Heart right ventricle (tissue), 16 donors: ENCODE measurements at regions not wholly inside any gene's neighbourhood (a gene's known extent, or its start where the extent isn't known, plus 50 kb on each side); places are given as distances from the start of the nearest gene placed in this dataset.

Source experiments
- ATAC-seq, 8 donors: fragments of 200-7000 bp; cut with Tn5 transposase; one replicate each; pipeline ENCODE4 v1.9.1; 2020; ENCODE audit warnings: mild to moderate bottlenecking in 8 of 8, moderate library complexity in 8 of 8, moderate number of reproducible peaks in 1 of 8
- DNase-seq, 2 donors: peaks; one replicate each; pipeline ENCODE4 v3.0.0-alpha.2; 2020
- H3K27ac ChIP-seq, 10 donors: fragments of 200-600 bp; sonication (generic) in 2 of 10; one replicate each; pipeline versions ENCODE4 v1.5.0 to v1.8.0; 2020 to 2022; ENCODE audit warnings: mild to moderate bottlenecking in 3 of 10
- H3K27me3 ChIP-seq, 7 donors: fragments of 200-600 bp; one replicate each; pipeline ENCODE4 v1.8.0; 2021 to 2022; ENCODE audit warnings: mild to moderate bottlenecking in 2 of 7
- H3K36me3 ChIP-seq, 9 donors: fragments of 200-600 bp; sonication (generic) in 1 of 9; one replicate each; pipeline versions ENCODE4 v1.5.0 to v1.8.0; 2020 to 2022; ENCODE audit warnings: mild to moderate bottlenecking in 2 of 9
- H3K4me1 ChIP-seq, 9 donors: fragments of 200-600 bp; sonication (generic) in 1 of 9; one replicate each; pipeline versions ENCODE4 v1.5.0 to v1.8.0; 2020 to 2022; ENCODE audit warnings: mild to moderate bottlenecking in 4 of 9
- H3K4me3 ChIP-seq, 10 donors: fragments of 200-600 bp; sonication (generic) in 2 of 10; one replicate each; pipeline versions ENCODE4 v1.5.0 to v1.8.0; 2020 to 2022; ENCODE audit warnings: mild to moderate bottlenecking in 7 of 10, moderate library complexity in 2 of 10
- H3K9me3 ChIP-seq, 11 donors: fragments of 200-600 bp in 10 of 11; sonication (generic) in 2 of 11; one replicate each; pipeline versions ENCODE4 v1.5.0 to v1.8.0; 2013 to 2022; ENCODE audit warnings: mild to moderate bottlenecking in 2 of 11, control low read depth in 1 of 11, moderate library complexity in 1 of 11
- CTCF ChIP-seq, 9 donors: fragments of 200-600 bp; sonication (generic) in 2 of 9; IDR thresholded peaks; one replicate each; pipeline versions ENCODE4 v1.5.0 to v1.8.0; 2021 to 2022; ENCODE audit warnings: antibody characterized with exemption in 9 of 9, mild to moderate bottlenecking in 5 of 9, moderate library complexity in 1 of 9
- WGBS, 2 donors: extraction: QIAGEN DNeasy Blood & Tissue Kit; methylation state at CpG; one replicate each; pipeline ENCODE4 v1.1.7; 2013; ENCODE audit warnings: inconsistent platforms in 1 of 2; 5-methylcytosine and 5-hydroxymethylcytosine counted together
- intact Hi-C, 10 donors: fragments of 100-400 bp; cut with DNase I; formaldehyde crosslinking; loops; one replicate each; pipeline versions ENCODE4 v1.11.1 to v1.14.2; 2022
- donor health status: Arrhythmogenic right ventricular cardiomyopathy.
- donor health status: ischemic (EF 13 %, LVEDD 7.1; RV severe dilation, severe dysfunction).
- donor health status: healthy with polysubstance abuse.
- donor health status: DM: no; HTN: yes; CAD: no.
- donor health status: DM: no; HTN: no; CAD: no.
- donor health status: ischemic (EF 25% LVEDD 6.9; RV normal size, moderate dysfunction).
- donor health status: ischemic (EF 25% LVEDD 5.7; RV mildly dilated, moderate dysfunction).
- donor health status: healthy.
- donor health status: DM: yes; HTN: yes; CAD: no.
- donor health status: Ischemic cardiomyopathy.
- donor health status: ischemic (EF 35%, LVEDD 5.7; RV mildly dilated, moderate dysfunction).
- donor health status: nonischemic (EF 11% LVEDD 7.7; RV severe dilation, severe dysfunction).
- donor health status: DM: yes; HTN: yes; CAD: no.
- donor health status: PGD.
- donor health status: ischemic (EF 29% LVEDD 5.4; RV normal size, mild dysfunction).
- donor health status: nonischemic (EF 23%, LVEDD 6.1; RV moderate dilation, normal function).

- Histone ChIP-seq H3K27me3 (no peaks in the 10 kb centered on the region), H3K27ac (no peak overlapping the region), H3K4me3 (no peak overlapping the region), H3K4me1 (no peaks in the 10 kb centered on the region), H3K9me3 (no peaks in the 10 kb centered on the region), H3K36me3 (no peaks in the 10 kb centered on the region)
- DNase-seq (no peak), ATAC-seq (no peak)
- TF ChIP-seq CTCF (IDR thresholded peaks at IDR 0.05) = no peak
- intact Hi-C loops = no loop called here
Observed at GRCh38 chr3:110851736-110852135, 219.9 kb upstream of the NECTIN3 start.

GRCh38 chr3:110855207-110855606 lies 216.4 kb upstream of the NECTIN3 start:
- Histone ChIP-seq H3K27ac (no peak overlapping the region), H3K9me3 (no peaks in the 10 kb centered on the region), H3K36me3 (no peaks in the 10 kb centered on the region), H3K4me3 (no peak overlapping the region), H3K4me1 (no peaks in the 10 kb centered on the region), H3K27me3 (no peaks in the 10 kb centered on the region)
- no peak for DNase-seq
- no peak for TF ChIP-seq CTCF (IDR thresholded peaks at IDR 0.05)
- no peak for ATAC-seq
- WGBS, 2 donors = 63 to 70% methylated on average over 2 of the region's 2 CpGs
- intact Hi-C loops = no loop called here

GRCh38 chr3:110856916-110857315 lies 214.7 kb upstream of the NECTIN3 start:
- TF ChIP-seq CTCF (IDR thresholded peaks at IDR 0.05) = no peak
- H3K4me1 ChIP-seq = no peaks in the 10 kb centered on the region
- WGBS, 2 donors = 92% methylated on average over 2 of the region's 2 CpGs
- H3K27me3 ChIP-seq = no peaks in the 10 kb centered on the region
- intact Hi-C loops = no loop called here
- DNase-seq (no peak), ATAC-seq (no peak)
- H3K27ac ChIP-seq = no peak overlapping the region
- no peaks in the 10 kb centered on the region for H3K36me3 ChIP-seq
- H3K4me3 ChIP-seq = no peak overlapping the region
- H3K9me3 ChIP-seq = no peaks in the 10 kb centered on the region

GRCh38 chr3:110858549-110858948 lies 213.1 kb upstream of the NECTIN3 start:
- DNase-seq (no peak), ATAC-seq (no peak)
- H3K36me3 ChIP-seq = no peaks in the 10 kb centered on the region
- intact Hi-C loops = no loop called here
- WGBS, 2 donors = 80 to 85% methylated on average over 4 of the region's 4 CpGs
- H3K27ac ChIP-seq = no peak overlapping the region
- TF ChIP-seq CTCF (IDR thresholded peaks at IDR 0.05) = no peak
- H3K27me3 ChIP-seq = no peaks in the 10 kb centered on the region
- H3K9me3 ChIP-seq = no peaks in the 10 kb centered on the region
- H3K4me3 ChIP-seq = no peak overlapping the region
- no peaks in the 10 kb centered on the region for H3K4me1 ChIP-seq

- intact Hi-C loops = no loop called here
- TF ChIP-seq CTCF (IDR thresholded peaks at IDR 0.05) = no peak
- no peaks in the 10 kb centered on the region for H3K27me3 ChIP-seq
Observed at GRCh38 chr3:110859336-110859735, 212.3 kb upstream of the NECTIN3 start.

More at GRCh38 chr3:110859336-110859735, 212.3 kb upstream of the NECTIN3 start:
- Histone ChIP-seq H3K4me3 (no peak overlapping the region), H3K9me3 (no peaks in the 10 kb centered on the region), H3K4me1 (no peaks in the 10 kb centered on the region), H3K36me3 (no peaks in the 10 kb centered on the region), H3K27ac (no peak overlapping the region)
- 90 to 93% methylated on average over 5 of the region's 5 CpGs for WGBS, 2 donors
- DNase-seq (no peak), ATAC-seq (no peak)
